ENCODE measurements at regions not wholly inside any gene's neighbourhood (a gene's known extent, or its start where the extent isn't known, plus 50 kb on each side); places are given as distances from the start of the nearest gene placed in this dataset.

DNA sequence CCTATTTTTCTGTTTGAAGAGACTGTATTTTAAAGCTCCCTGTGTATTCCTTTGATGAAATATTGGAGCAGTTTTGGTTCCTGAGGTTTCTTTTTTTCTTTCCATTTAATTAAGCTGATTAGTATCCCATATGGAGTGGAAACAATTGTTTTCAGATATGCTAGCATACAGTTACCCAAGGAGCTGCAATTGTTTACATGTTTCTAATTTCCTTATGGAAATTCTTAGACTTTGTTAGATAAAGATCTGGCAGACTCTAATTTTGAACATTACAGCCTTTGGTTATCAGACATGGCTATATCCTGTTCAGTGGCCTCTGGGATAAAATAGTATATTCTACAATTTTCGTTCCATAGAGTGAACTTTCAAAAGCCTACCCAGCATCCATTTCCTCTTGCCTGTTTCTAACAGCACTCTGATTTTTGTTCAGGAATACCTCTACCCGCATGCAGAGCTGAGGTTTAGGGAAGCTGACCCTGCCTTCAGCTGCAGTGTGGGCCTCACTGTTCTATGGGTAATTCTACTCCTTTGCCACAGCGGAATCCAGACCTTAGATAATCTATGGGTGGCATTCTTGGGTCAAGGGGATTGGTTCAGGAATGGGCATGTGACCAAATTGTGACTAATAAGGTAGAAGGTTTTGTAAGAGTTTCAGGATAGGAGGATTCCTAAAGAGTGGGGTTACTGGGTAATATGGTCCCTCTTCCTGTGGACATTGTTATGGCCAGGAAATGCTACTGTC, 161.1 kb upstream of the ANKRD28 start:
- Histone ChIP-seq H3K36me3 (no peaks in the 10 kb centered on the region), H3K9me3 (no peaks in the 10 kb centered on the region), H3K27me3 (no peaks in the 10 kb centered on the region), H3K4me3 (no peak overlapping the region), H3K27ac (no peak overlapping the region), H3K4me1 (no peaks in the 10 kb centered on the region)
- TF ChIP-seq CTCF (IDR thresholded peaks at IDR 0.05): no peak
- intact Hi-C loops (cut with DNase I; ENCODE audit: low total_unique reads): no loop called here
- DNase-seq: no peak

DNA sequence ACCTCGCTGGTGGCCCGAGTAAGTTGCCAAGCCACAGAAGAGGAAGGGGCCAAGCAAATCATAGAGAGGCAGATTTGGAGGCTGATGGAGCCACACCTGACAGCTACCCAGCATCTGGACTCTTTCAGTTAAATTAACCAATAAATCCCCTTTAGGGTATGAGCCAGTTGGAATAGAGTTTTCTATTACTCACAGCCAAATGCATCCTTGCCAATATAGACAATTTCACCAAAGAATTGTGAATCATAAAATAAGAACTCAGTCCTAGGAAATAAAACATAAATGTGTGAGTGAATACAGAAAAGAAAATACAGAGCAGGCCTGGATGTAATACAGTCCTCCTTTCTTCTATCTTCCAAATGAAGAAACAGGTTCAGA, 161.6 kb upstream of the ANKRD28 start:
- Histone ChIP-seq H3K27ac (no peak overlapping the region), H3K9me3 (no peaks in the 10 kb centered on the region), H3K36me3 (no peaks in the 10 kb centered on the region), H3K4me1 (no peaks in the 10 kb centered on the region), H3K4me3 (no peak overlapping the region), H3K27me3 (no peaks in the 10 kb centered on the region)
- intact Hi-C loops (cut with DNase I; ENCODE audit: low total_unique reads): no loop called here
- no peak for DNase-seq
- no peak for TF ChIP-seq CTCF (IDR thresholded peaks at IDR 0.05)

DNA sequence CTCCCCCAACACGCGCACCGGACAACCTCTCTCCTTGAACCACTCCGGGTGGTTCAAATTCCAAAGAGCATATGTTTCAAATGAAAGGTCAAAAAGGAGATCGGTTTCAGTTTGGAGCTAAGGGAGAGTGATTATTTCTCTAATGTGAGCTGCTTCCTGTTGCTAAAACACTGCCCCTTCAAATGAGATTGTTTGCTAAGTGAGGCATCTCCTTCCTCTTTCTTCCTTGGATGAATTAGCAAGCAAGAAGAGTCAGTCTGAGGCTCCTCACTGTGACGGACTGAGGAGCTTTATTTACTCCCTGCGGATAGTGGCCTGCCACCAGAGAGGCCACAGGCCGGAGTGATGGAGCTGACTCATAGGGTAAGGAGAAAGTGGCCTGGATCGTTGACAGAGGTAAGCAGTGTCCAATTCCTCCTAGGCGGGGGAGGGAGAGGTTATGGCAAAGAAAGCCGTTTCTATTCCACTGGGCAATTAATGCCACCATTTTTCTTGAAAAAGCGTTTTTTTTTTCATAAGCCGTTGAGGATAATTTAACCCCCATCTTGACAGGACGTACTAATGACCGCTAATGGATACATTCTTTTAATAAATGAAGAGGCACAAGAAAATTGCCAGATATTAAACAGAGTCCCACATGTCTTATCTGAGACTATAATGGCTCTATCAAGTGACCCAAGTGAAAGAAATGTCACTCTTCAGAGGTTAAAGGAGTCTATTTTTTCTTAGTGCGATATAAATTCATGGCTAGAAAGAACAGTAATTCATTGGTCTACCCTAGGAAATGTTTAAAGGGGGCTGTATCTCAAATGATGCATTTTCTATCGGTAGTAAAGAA, 167.0 kb upstream of the ANKRD28 start:
- no peaks in the 10 kb centered on the region for H3K4me1 ChIP-seq
- TF ChIP-seq CTCF (IDR thresholded peaks at IDR 0.05): no peak
- H3K9me3 ChIP-seq: no peaks in the 10 kb centered on the region
- DNase-seq: peak in 1 of 2 donors; percentile 41
- H3K36me3 ChIP-seq: no peaks in the 10 kb centered on the region
- no peaks in the 10 kb centered on the region for H3K27me3 ChIP-seq
- intact Hi-C loops (cut with DNase I; ENCODE audit: low total_unique reads): no loop called here
- no peak overlapping the region for H3K27ac ChIP-seq
- no peak overlapping the region for H3K4me3 ChIP-seq

DNA sequence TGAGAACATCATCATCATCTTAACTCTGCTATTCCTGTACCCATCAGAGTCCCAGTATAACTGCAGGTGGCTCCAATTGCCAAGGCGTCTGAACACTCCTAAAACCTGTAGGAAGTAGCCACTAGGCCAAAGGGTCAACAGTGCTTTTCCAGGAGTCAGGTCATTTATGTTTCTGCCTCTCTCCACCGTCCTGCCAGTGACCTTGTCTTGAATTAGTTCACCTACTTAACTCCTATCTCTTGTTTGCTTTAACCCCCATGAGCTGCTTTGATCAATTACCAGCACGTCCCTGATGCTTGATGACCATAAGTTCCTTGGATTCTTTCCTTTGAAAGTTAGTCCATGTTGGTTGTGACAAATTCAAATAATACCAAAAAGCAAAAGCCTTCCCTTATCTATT, 169.8 kb upstream of the ANKRD28 start:
- H3K4me1 ChIP-seq: no peaks in the 10 kb centered on the region
- H3K9me3 ChIP-seq: no peaks in the 10 kb centered on the region
- no peak for DNase-seq
- no peak overlapping the region for H3K4me3 ChIP-seq
- intact Hi-C loops (cut with DNase I; ENCODE audit: low total_unique reads): no loop called here
- H3K27ac ChIP-seq: no peak overlapping the region
- no peaks in the 10 kb centered on the region for H3K36me3 ChIP-seq
- no peak for TF ChIP-seq CTCF (IDR thresholded peaks at IDR 0.05)
- H3K27me3 ChIP-seq: no peaks in the 10 kb centered on the region

- Histone ChIP-seq H3K27me3 (no peaks in the 10 kb centered on the region), H3K4me1 (no peaks in the 10 kb centered on the region), H3K4me3 (no peak overlapping the region), H3K27ac (no peak overlapping the region), H3K36me3 (no peaks in the 10 kb centered on the region), H3K9me3 (no peaks in the 10 kb centered on the region)
- TF ChIP-seq CTCF (IDR thresholded peaks at IDR 0.05): no peak
- intact Hi-C loops (cut with DNase I; ENCODE audit: low total_unique reads): no loop called here
- no peak for DNase-seq
Observed at GRCh38 chr3:15969874-15970640, 172.3 kb upstream of the ANKRD28 start.
